ENCODE measurements at regions not wholly inside any gene's neighbourhood (a gene's known extent, or its start where the extent isn't known, plus 50 kb on each side); places are given as distances from the start of the nearest gene placed in this dataset.

DNA sequence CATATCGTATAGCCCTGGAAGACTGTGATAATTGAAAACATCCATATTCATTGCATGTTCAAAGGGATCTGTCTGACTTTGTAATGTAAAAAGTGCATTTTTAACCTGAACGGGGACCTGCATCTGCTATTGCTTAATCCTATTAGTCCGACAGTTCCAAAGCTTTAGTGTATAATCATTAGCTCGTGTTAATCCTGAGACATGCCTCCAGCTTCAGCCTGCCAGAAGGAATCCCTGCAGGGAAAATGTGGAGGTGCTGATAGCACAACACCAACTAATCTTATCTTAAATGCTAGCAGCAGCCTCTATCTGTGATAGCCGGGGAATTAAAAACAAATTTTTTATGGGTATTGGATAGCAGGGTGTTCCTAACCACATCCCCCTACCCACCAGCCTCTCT is 495.2 kb downstream of the TLE4 start:
- TF ChIP-seq, protein P1, sequence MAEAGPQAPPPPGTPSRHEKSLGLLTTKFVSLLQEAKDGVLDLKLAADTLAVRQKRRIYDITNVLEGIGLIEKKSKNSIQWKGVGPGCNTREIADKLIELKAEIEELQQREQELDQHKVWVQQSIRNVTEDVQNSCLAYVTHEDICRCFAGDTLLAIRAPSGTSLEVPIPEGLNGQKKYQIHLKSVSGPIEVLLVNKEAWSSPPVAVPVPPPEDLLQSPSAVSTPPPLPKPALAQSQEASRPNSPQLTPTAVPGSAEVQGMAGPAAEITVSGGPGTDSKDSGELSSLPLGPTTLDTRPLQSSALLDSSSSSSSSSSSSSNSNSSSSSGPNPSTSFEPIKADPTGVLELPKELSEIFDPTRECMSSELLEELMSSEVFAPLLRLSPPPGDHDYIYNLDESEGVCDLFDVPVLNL (IDR thresholded peaks at IDR 0.05; ENCODE audit: low read depth, low read length), result no peak
- no peak for TF ChIP-seq TAF1 (IDR thresholded peaks at IDR 0.05; ENCODE audit: borderline replicate concordance, low read depth, low read length)
- no peak for TF ChIP-seq MEF2B (IDR thresholded peaks at IDR 0.05; ENCODE audit: partially characterized antibody, poor library complexity, severe bottlenecking)
- TF ChIP-seq SIX5 (IDR thresholded peaks at IDR 0.05; ENCODE audit: low read depth, low read length, severe bottlenecking), result no peak
- TF ChIP-seq, protein P2, sequence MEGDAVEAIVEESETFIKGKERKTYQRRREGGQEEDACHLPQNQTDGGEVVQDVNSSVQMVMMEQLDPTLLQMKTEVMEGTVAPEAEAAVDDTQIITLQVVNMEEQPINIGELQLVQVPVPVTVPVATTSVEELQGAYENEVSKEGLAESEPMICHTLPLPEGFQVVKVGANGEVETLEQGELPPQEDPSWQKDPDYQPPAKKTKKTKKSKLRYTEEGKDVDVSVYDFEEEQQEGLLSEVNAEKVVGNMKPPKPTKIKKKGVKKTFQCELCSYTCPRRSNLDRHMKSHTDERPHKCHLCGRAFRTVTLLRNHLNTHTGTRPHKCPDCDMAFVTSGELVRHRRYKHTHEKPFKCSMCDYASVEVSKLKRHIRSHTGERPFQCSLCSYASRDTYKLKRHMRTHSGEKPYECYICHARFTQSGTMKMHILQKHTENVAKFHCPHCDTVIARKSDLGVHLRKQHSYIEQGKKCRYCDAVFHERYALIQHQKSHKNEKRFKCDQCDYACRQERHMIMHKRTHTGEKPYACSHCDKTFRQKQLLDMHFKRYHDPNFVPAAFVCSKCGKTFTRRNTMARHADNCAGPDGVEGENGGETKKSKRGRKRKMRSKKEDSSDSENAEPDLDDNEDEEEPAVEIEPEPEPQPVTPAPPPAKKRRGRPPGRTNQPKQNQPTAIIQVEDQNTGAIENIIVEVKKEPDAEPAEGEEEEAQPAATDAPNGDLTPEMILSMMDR (IDR thresholded peaks at IDR 0.05 in 2 of 3, conservative IDR thresholded peaks at IDR 0.05 in 1 of 3; ENCODE audit: control insufficient read depth in 2 of 3, extremely low read depth in 1 of 3, insufficient read depth in 1 of 3, low read depth in 3 of 3, low read length in 3 of 3), result no peak
- no peak for TF ChIP-seq FOXM1 (IDR thresholded peaks at IDR 0.05; ENCODE audit: low read depth, low read length)
- TF ChIP-seq EZH2 (IDR thresholded peaks at IDR 0.05; ENCODE audit: borderline replicate concordance, control insufficient read depth, low read depth, low read length), result no peak
- no peak for TF ChIP-seq POLR2A (IDR thresholded peaks at IDR 0.05; ENCODE audit: low read depth, low read length)

Data from GM12878 (cell line).